ENCODE measurements at regions not wholly inside any gene's neighbourhood (a gene's known extent, or its start where the extent isn't known, plus 50 kb on each side); places are given as distances from the start of the nearest gene placed in this dataset.

DNA sequence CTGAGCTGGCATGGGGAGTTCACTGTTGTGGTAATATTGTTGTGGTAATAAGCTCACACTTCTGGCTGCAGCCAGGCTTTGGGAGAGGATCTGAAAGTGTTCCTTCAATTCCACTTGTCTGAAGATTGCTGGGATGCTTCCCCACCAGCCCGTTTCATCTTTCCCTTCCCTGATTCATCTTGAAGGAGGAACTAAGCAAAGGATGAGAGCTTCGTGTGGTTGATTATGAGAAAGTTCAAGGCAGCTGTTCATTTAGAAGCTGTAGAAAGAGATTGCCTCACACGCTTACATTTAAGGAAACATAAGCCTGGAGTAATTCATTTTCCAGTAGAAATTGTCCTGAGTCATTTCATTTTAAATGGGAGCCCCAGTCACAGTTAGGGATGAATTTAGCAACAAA lies 122.4 kb upstream of the GAS1 start:
- ChIA-PET POLR2A (ENCODE audit: unreplicated experiment) (no interaction called here), CTCF (no interaction called here)
- Histone ChIP-seq H3K4me2 (no peak overlapping the region), H4K20me1 (ENCODE audit: insufficient read depth) (no peaks in the 10 kb centered on the region), H3K4me3 (no peak overlapping the region), H3K79me2 (ENCODE audit: low read depth) (no peaks in the 10 kb centered on the region), H3K36me3 (ENCODE audit: low read depth) (no peaks in the 10 kb centered on the region), H3K4me1 (replicated peaks; ENCODE audit: insufficient read depth) (no peaks in the 10 kb centered on the region), H3K27me3 (ENCODE audit: insufficient read depth, low read depth) (no peaks in the 10 kb centered on the region), H3K9me2 (ENCODE audit: insufficient read depth) (no peaks in the 10 kb centered on the region), H3F3A (ENCODE audit: insufficient read depth, low read depth) (no peaks in the 10 kb centered on the region), H2AFZ (no peak overlapping the region), H3K9me3 (ENCODE audit: insufficient read depth, low read depth) (0 out of 2 replicates have a peak, but pooled peaks cover 3% of the 10 kb centered on the region), H3K27ac (no peak overlapping the region)
- no TSS peak for BruUV-seq (replicated peaks)
- intact Hi-C loops (cut with micrococcal nuclease; ENCODE audit: unreplicated experiment) = no loop called here
- DNase-seq = no peak
- TF ChIP-seq, protein P1, sequence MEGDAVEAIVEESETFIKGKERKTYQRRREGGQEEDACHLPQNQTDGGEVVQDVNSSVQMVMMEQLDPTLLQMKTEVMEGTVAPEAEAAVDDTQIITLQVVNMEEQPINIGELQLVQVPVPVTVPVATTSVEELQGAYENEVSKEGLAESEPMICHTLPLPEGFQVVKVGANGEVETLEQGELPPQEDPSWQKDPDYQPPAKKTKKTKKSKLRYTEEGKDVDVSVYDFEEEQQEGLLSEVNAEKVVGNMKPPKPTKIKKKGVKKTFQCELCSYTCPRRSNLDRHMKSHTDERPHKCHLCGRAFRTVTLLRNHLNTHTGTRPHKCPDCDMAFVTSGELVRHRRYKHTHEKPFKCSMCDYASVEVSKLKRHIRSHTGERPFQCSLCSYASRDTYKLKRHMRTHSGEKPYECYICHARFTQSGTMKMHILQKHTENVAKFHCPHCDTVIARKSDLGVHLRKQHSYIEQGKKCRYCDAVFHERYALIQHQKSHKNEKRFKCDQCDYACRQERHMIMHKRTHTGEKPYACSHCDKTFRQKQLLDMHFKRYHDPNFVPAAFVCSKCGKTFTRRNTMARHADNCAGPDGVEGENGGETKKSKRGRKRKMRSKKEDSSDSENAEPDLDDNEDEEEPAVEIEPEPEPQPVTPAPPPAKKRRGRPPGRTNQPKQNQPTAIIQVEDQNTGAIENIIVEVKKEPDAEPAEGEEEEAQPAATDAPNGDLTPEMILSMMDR (conservative IDR thresholded peaks at IDR 0.05) = no peak
- TF ChIP-seq EZH2 (IDR thresholded peaks at IDR 0.05; ENCODE audit: low read depth) = no peak

DNA sequence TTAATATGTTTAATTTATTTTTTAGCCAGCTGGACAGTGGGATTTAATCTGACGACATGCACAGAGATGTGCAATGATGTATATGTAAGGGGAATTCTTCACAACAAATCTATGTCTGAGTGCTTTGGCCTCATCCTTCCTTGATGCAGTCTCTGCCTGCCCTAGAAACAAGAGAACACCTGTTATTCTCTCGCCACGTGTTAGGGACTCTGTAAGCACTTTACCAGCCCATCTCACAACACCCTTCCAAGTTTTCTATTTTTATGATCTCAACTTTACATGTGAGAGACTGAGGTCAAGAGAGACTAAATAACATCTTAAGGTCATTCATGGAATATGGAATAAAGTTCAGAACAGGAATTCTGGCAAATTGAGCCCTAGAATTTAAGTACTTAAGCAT lies 123.0 kb upstream of the GAS1 start:
- H3K9me2 ChIP-seq (ENCODE audit: insufficient read depth) = no peaks in the 10 kb centered on the region
- no peaks in the 10 kb centered on the region for H4K20me1 ChIP-seq (ENCODE audit: insufficient read depth)
- H3K4me3 ChIP-seq = no peak overlapping the region
- no peaks in the 10 kb centered on the region for H3K36me3 ChIP-seq (ENCODE audit: low read depth)
- CTCF ChIA-PET = no interaction called here
- TF ChIP-seq EZH2 (IDR thresholded peaks at IDR 0.05; ENCODE audit: low read depth) = no peak
- TF ChIP-seq, protein P1 (conservative IDR thresholded peaks at IDR 0.05) = no peak
- no TSS peak for BruUV-seq (replicated peaks)
- no peak overlapping the region for H3K4me2 ChIP-seq
- intact Hi-C loops (cut with micrococcal nuclease; ENCODE audit: unreplicated experiment) = no loop called here
- no peaks in the 10 kb centered on the region for H3K4me1 ChIP-seq (replicated peaks; ENCODE audit: insufficient read depth)
- 0 out of 2 replicates have a peak, but pooled peaks cover 3% of the 10 kb centered on the region for H3K9me3 ChIP-seq (ENCODE audit: insufficient read depth, low read depth)
- POLR2A ChIA-PET (ENCODE audit: unreplicated experiment) = no interaction called here
- H2AFZ ChIP-seq = no peak overlapping the region
- H3K79me2 ChIP-seq (ENCODE audit: low read depth) = no peaks in the 10 kb centered on the region
- DNase-seq = no peak
- H3F3A ChIP-seq (ENCODE audit: insufficient read depth, low read depth) = no peaks in the 10 kb centered on the region
- H3K27ac ChIP-seq = no peak overlapping the region
- no peaks in the 10 kb centered on the region for H3K27me3 ChIP-seq (ENCODE audit: insufficient read depth, low read depth)

DNA sequence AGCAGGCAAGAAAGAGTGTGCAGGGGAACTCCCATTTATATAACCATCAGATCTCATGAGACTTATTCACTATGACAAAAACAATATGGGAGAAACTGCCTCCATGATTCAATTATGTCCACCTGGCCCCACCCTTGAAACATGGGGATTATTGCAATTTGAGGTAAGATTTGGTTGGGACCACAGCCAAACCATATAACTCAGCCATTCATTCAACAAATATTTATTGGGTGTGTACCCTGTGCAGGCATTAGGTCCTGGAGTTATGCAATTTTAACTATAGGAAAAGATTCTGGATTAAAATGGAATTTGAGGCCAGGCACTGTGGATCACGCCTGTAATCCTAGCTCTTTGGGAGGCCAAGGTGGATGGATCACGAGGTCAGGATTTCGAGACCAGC lies 124.2 kb upstream of the GAS1 start:
- 0 out of 2 replicates have a peak, but pooled peaks cover 3% of the 10 kb centered on the region for H3K9me3 ChIP-seq (ENCODE audit: insufficient read depth, low read depth)
- 0 out of 2 replicates have a peak, but pooled peaks cover under 1% of the 10 kb centered on the region for H3K4me1 ChIP-seq (replicated peaks; ENCODE audit: insufficient read depth)
- no TSS peak for BruUV-seq (replicated peaks)
- peak overlapping the region; percentile 35 for H3K27ac ChIP-seq
- H4K20me1 ChIP-seq (ENCODE audit: insufficient read depth) = no peaks in the 10 kb centered on the region
- no peak overlapping the region for H2AFZ ChIP-seq
- H3K36me3 ChIP-seq (ENCODE audit: low read depth) = no peaks in the 10 kb centered on the region
- H3F3A ChIP-seq (ENCODE audit: insufficient read depth, low read depth) = 0 out of 2 replicates have a peak, but pooled peaks cover under 1% of the 10 kb centered on the region
- H3K4me2 ChIP-seq = no peak overlapping the region
- TF ChIP-seq EZH2 (IDR thresholded peaks at IDR 0.05; ENCODE audit: low read depth) = no peak
- TF ChIP-seq, protein P1 (conservative IDR thresholded peaks at IDR 0.05) = no peak
- H3K9me2 ChIP-seq (ENCODE audit: insufficient read depth) = no peaks in the 10 kb centered on the region
- ChIA-PET CTCF (no interaction called here), POLR2A (ENCODE audit: unreplicated experiment) (no interaction called here)
- DNase-seq = peak in 1 of 2 experiments; percentile 82
- intact Hi-C loops (cut with micrococcal nuclease; ENCODE audit: unreplicated experiment) = no loop called here
- H3K4me3 ChIP-seq = no peak overlapping the region
- H3K27me3 ChIP-seq (ENCODE audit: insufficient read depth, low read depth) = no peaks in the 10 kb centered on the region
- no peaks in the 10 kb centered on the region for H3K79me2 ChIP-seq (ENCODE audit: low read depth)
